ENCODE measurements at regions not wholly inside any gene's neighbourhood (a gene's known extent, or its start where the extent isn't known, plus 50 kb on each side); places are given as distances from the start of the nearest gene placed in this dataset.

DNA sequence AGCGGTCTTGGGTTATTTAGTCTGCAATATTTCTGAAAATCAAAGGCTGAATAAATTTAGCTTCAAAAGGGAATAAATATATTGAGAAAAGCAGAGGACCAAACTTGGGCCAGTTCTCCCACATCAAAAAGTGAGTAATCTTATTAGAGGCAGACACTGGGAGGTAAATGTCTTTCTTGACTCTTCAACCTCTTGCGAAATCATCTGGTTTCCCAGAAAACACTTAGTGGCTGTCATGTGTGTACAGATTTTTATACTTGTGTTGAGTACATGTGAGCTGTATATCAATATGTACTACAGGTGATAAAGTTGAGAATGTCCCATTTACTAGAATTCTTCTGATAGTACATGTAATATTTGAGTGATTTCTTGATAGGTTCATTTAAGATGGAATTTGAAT is 454.9 kb downstream of the PRR16 start:
- TF ChIP-seq, protein P1, sequence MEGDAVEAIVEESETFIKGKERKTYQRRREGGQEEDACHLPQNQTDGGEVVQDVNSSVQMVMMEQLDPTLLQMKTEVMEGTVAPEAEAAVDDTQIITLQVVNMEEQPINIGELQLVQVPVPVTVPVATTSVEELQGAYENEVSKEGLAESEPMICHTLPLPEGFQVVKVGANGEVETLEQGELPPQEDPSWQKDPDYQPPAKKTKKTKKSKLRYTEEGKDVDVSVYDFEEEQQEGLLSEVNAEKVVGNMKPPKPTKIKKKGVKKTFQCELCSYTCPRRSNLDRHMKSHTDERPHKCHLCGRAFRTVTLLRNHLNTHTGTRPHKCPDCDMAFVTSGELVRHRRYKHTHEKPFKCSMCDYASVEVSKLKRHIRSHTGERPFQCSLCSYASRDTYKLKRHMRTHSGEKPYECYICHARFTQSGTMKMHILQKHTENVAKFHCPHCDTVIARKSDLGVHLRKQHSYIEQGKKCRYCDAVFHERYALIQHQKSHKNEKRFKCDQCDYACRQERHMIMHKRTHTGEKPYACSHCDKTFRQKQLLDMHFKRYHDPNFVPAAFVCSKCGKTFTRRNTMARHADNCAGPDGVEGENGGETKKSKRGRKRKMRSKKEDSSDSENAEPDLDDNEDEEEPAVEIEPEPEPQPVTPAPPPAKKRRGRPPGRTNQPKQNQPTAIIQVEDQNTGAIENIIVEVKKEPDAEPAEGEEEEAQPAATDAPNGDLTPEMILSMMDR (IDR thresholded peaks at IDR 0.05), result no peak
- no peak for TF ChIP-seq POLR2A (IDR thresholded peaks at IDR 0.05)
